ENCODE measurements at regions not wholly inside any gene's neighbourhood (a gene's known extent, or its start where the extent isn't known, plus 50 kb on each side); places are given as distances from the start of the nearest gene placed in this dataset.

DNA sequence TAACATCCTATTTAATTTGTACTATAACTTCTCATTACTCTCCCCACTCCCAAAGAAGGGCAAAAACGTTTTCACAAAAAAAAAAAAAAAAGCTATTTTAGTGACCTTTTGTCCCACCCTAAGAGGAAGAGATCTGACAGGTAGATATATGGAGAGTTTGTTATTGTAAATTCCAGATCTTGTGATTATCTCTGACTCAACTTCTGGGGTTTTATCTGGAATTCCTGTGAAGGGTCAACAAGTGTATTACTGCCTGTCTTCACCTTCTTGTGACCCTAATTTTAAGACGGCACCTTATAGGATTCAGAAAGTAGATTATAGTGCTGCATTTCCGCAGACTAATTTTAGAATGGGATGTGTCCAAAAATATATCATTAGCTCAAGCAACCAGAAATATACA, 205.9 kb upstream of the CDIN1 start (continued):
- TF ChIP-seq, protein P1, sequence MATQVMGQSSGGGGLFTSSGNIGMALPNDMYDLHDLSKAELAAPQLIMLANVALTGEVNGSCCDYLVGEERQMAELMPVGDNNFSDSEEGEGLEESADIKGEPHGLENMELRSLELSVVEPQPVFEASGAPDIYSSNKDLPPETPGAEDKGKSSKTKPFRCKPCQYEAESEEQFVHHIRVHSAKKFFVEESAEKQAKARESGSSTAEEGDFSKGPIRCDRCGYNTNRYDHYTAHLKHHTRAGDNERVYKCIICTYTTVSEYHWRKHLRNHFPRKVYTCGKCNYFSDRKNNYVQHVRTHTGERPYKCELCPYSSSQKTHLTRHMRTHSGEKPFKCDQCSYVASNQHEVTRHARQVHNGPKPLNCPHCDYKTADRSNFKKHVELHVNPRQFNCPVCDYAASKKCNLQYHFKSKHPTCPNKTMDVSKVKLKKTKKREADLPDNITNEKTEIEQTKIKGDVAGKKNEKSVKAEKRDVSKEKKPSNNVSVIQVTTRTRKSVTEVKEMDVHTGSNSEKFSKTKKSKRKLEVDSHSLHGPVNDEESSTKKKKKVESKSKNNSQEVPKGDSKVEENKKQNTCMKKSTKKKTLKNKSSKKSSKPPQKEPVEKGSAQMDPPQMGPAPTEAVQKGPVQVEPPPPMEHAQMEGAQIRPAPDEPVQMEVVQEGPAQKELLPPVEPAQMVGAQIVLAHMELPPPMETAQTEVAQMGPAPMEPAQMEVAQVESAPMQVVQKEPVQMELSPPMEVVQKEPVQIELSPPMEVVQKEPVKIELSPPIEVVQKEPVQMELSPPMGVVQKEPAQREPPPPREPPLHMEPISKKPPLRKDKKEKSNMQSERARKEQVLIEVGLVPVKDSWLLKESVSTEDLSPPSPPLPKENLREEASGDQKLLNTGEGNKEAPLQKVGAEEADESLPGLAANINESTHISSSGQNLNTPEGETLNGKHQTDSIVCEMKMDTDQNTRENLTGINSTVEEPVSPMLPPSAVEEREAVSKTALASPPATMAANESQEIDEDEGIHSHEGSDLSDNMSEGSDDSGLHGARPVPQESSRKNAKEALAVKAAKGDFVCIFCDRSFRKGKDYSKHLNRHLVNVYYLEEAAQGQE (IDR thresholded peaks at IDR 0.05; ENCODE audit: low read depth, low read length), result no peak
- no peak for TF ChIP-seq HDAC2 (IDR thresholded peaks at IDR 0.05)
- TF ChIP-seq ZSCAN29 (IDR thresholded peaks at IDR 0.05), result no peak
- no peak for TF ChIP-seq RB1 (IDR thresholded peaks at IDR 0.05; ENCODE audit: borderline replicate concordance)
- TF ChIP-seq, protein P2, sequence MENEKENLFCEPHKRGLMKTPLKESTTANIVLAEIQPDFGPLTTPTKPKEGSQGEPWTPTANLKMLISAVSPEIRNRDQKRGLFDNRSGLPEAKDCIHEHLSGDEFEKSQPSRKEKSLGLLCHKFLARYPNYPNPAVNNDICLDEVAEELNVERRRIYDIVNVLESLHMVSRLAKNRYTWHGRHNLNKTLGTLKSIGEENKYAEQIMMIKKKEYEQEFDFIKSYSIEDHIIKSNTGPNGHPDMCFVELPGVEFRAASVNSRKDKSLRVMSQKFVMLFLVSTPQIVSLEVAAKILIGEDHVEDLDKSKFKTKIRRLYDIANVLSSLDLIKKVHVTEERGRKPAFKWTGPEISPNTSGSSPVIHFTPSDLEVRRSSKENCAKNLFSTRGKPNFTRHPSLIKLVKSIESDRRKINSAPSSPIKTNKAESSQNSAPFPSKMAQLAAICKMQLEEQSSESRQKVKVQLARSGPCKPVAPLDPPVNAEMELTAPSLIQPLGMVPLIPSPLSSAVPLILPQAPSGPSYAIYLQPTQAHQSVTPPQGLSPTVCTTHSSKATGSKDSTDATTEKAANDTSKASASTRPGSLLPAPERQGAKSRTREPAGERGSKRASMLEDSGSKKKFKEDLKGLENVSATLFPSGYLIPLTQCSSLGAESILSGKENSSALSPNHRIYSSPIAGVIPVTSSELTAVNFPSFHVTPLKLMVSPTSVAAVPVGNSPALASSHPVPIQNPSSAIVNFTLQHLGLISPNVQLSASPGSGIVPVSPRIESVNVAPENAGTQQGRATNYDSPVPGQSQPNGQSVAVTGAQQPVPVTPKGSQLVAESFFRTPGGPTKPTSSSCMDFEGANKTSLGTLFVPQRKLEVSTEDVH (IDR thresholded peaks at IDR 0.05; ENCODE audit: low read depth, partially characterized antibody), result no peak
- no peak for TF ChIP-seq EED (IDR thresholded peaks at IDR 0.05; ENCODE audit: low read depth)

DNA sequence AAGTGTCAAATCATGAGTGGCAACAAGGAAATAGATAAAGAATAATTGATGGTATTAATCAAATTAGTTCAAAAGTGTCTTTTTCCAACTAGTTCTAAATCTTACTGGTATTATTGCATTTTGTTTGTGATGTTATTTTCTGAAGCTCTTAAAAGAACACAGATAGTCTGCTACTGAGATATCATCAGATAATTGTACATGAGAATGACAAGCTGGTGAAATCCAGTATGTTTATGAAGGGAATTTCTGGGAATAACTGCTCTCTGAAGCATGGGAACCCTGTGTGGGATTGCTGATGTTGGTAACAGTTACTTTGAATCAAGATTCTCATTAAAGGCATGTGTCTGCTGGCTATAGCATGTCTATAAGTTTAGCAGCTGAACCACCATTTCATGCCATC, 190.3 kb upstream of the CDIN1 start:
- H3K4me2 ChIP-seq (ENCODE audit: control insufficient read depth, insufficient read depth), result no peak overlapping the region
- no peaks in the 10 kb centered on the region for H3K36me3 ChIP-seq (ENCODE audit: control insufficient read depth in 2 of 2, insufficient read depth in 2 of 2, low read length in 1 of 2)
- intact Hi-C loops (cut with micrococcal nuclease; ENCODE audit: unreplicated experiment), result no loop called here
- ChIA-PET SMC1A (ENCODE audit: uncharacterized antibody, unreplicated experiment) (no interaction called here), POLR2A (no interaction called here), RAD21 (ENCODE audit: unreplicated experiment) (no interaction called here), CTCF (no interaction called here)
- no peak overlapping the region for H3K4me3 ChIP-seq
- no peaks in the 10 kb centered on the region for H3K4me1 ChIP-seq (ENCODE audit: control insufficient read depth, insufficient read depth, low read length)
- ATAC-seq (no peak), DNase-seq (ENCODE audit: low read depth, low spot score) (no peak), FAIRE-seq (no peak)
- H4K20me1 ChIP-seq (ENCODE audit: control insufficient read depth, insufficient read depth), result no peaks in the 10 kb centered on the region
- H3K27ac ChIP-seq (ENCODE audit: control insufficient read depth, insufficient read depth), result no peak overlapping the region
- no peaks in the 10 kb centered on the region for H3K9me3 ChIP-seq (replicated peaks; ENCODE audit: control insufficient read depth, insufficient read depth, low read length)
- H3K27me3 ChIP-seq (replicated peaks in 1 of 2; ENCODE audit: control insufficient read depth in 2 of 2, insufficient read depth in 2 of 2, low read length in 1 of 2), result no peaks in the 10 kb centered on the region
- no peak overlapping the region for H3K9ac ChIP-seq (ENCODE audit: control insufficient read depth, insufficient read depth, low read length)
- BruUV-seq (replicated peaks), result no TSS peak
- H2AFZ ChIP-seq (ENCODE audit: control insufficient read depth, low read depth, low read length), result no peak overlapping the region
- in situ Hi-C loops (cut with MboI), result loop anchor here (5.0 kb wide), 1 partner anchor 52 kb away; no protein-coding TSS in a partner anchor
- no peaks in the 10 kb centered on the region for H3K79me2 ChIP-seq (ENCODE audit: control insufficient read depth, insufficient read depth, low read length)
- TF ChIP-seq EZH2 (IDR thresholded peaks at IDR 0.05; ENCODE audit: borderline replicate concordance, control insufficient read depth, low read depth, low read length) (no peak), RFX5 (IDR thresholded peaks at IDR 0.05; ENCODE audit: low read depth, low read length) (no peak), NFXL1 (IDR thresholded peaks at IDR 0.05; ENCODE audit: borderline replicate concordance) (no peak), ZNF274 (IDR thresholded peaks at IDR 0.05; ENCODE audit: insufficient read depth, insufficient read length) (no peak), POU2F2 (IDR thresholded peaks at IDR 0.05; ENCODE audit: borderline replicate concordance, low read depth, low read length) (no peak), ETV6 (conservative IDR thresholded peaks at IDR 0.05 in 1 of 2, IDR thresholded peaks at IDR 0.05 in 1 of 2; ENCODE audit: borderline replicate concordance in 1 of 2, low read depth in 1 of 2) (no peak), ZNF622 (IDR thresholded peaks at IDR 0.05) (no peak), TARDBP (IDR thresholded peaks at IDR 0.05; ENCODE audit: borderline replicate concordance) (no peak), MTA2 (IDR thresholded peaks at IDR 0.05; ENCODE audit: low read depth) (no peak)
- TF ChIP-seq, protein P3, sequence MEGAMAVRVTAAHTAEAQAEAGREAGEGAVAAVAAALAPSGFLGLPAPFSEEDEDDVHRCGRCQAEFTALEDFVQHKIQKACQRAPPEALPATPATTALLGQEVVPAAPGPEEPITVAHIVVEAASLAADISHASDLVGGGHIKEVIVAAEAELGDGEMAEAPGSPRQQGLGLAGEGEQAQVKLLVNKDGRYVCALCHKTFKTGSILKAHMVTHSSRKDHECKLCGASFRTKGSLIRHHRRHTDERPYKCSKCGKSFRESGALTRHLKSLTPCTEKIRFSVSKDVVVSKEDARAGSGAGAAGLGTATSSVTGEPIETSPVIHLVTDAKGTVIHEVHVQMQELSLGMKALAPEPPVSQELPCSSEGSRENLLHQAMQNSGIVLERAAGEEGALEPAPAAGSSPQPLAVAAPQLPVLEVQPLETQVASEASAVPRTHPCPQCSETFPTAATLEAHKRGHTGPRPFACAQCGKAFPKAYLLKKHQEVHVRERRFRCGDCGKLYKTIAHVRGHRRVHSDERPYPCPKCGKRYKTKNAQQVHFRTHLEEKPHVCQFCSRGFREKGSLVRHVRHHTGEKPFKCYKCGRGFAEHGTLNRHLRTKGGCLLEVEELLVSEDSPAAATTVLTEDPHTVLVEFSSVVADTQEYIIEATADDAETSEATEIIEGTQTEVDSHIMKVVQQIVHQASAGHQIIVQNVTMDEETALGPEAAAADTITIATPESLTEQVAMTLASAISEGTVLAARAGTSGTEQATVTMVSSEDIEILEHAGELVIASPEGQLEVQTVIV (IDR thresholded peaks at IDR 0.05; ENCODE audit: borderline replicate concordance, partially characterized antibody), result no peak

Measured in GM12878 (cell line).